ENCODE measurements at regions not wholly inside any gene's neighbourhood (a gene's known extent, or its start where the extent isn't known, plus 50 kb on each side); places are given as distances from the start of the nearest gene placed in this dataset.

DNA sequence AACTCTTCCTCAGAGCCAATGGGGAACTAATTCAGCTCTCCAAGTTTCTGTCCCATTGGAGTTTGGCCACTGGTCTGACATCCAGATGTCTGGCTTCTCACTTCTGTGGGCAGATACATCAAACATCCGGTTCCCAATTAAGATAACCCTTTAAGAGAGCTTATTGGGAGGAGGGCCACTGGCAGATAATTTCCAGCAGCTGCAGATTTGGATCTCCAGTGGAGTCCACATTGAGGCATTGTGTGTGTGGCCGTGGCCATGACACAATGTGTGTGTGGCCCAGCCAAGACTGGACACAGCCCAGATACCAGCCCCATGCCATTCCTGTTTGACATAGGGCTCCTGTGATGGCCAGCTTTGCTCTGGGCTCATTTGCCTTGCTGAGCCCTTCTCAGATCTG lies 110.5 kb upstream of the MAP1B start:
- Histone ChIP-seq H3K27ac (no peak overlapping the region), H3K27me3 (no peaks in the 10 kb centered on the region), H3K9me3 (no peaks in the 10 kb centered on the region), H3K4me3 (no peak overlapping the region), H3K4me1 (no peaks in the 10 kb centered on the region), H3K36me3 (no peaks in the 10 kb centered on the region)
- no peak for TF ChIP-seq CTCF (IDR thresholded peaks at IDR 0.05)
- no peak for DNase-seq (ENCODE audit: low spot score)

- TF ChIP-seq CTCF (IDR thresholded peaks at IDR 0.05): no peak
- no peak overlapping the region for H3K27ac ChIP-seq
- no peaks in the 10 kb centered on the region for H3K27me3 ChIP-seq
- H3K4me1 ChIP-seq: no peaks in the 10 kb centered on the region
- no peaks in the 10 kb centered on the region for H3K36me3 ChIP-seq
- no peak overlapping the region for H3K4me3 ChIP-seq
- no peak for DNase-seq (ENCODE audit: low spot score)
- no peaks in the 10 kb centered on the region for H3K9me3 ChIP-seq
Observed at GRCh38 chr5:71998746-71999145, 108.5 kb upstream of the MAP1B start.

GRCh38 chr5:72000707-72001106 lies 106.6 kb upstream of the MAP1B start:
- Histone ChIP-seq H3K27ac (no peak overlapping the region), H3K36me3 (no peaks in the 10 kb centered on the region), H3K27me3 (no peaks in the 10 kb centered on the region), H3K4me3 (no peak overlapping the region), H3K4me1 (no peaks in the 10 kb centered on the region), H3K9me3 (no peaks in the 10 kb centered on the region)
- no peak for TF ChIP-seq CTCF (IDR thresholded peaks at IDR 0.05)
- DNase-seq (ENCODE audit: low spot score): no peak

DNA sequence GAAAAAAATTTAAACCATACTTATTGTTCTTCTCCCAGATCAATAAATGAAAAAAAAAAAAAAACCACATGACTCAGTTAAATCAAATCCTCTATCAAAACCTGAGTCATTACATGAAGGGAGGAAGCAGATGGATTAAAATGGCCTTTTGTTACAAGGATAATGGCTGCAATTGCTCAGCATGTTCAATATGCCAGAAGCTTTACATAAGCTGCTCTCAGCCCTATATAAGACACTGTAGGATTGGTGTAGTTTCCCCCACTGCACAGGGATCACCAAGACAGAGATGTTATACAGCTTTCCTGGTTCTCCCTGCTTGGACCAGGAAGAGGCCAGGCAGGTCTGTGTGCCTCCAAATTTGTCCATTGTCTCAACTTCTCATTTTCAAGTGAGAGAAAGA lies 101.6 kb upstream of the MAP1B start:
- H3K36me3 ChIP-seq: no peaks in the 10 kb centered on the region
- no peaks in the 10 kb centered on the region for H3K4me1 ChIP-seq
- H3K27me3 ChIP-seq: no peaks in the 10 kb centered on the region
- no peaks in the 10 kb centered on the region for H3K9me3 ChIP-seq
- TF ChIP-seq CTCF (IDR thresholded peaks at IDR 0.05): no peak
- no peak overlapping the region for H3K27ac ChIP-seq
- no peak overlapping the region for H3K4me3 ChIP-seq
- DNase-seq (ENCODE audit: low spot score): no peak

- H3K4me1 ChIP-seq: no peaks in the 10 kb centered on the region
Observed at GRCh38 chr5:72006361-72006760, 100.9 kb upstream of the MAP1B start.

More at GRCh38 chr5:72006361-72006760, 100.9 kb upstream of the MAP1B start:
- no peaks in the 10 kb centered on the region for H3K36me3 ChIP-seq
- no peak for TF ChIP-seq CTCF (IDR thresholded peaks at IDR 0.05)
- no peaks in the 10 kb centered on the region for H3K9me3 ChIP-seq
- H3K27ac ChIP-seq: no peak overlapping the region
- no peak overlapping the region for H3K4me3 ChIP-seq
- H3K27me3 ChIP-seq: no peaks in the 10 kb centered on the region
- DNase-seq (ENCODE audit: low spot score): no peak

Measured in right atrium auricular region (tissue), 2 donors.